ENCODE measurements at regions not wholly inside any gene's neighbourhood (a gene's known extent, or its start where the extent isn't known, plus 50 kb on each side); places are given as distances from the start of the nearest gene placed in this dataset.

GRCh38 chr5:53343187-53343586, 137.2 kb upstream of the FST start:
- Histone ChIP-seq H3K4me1 (no peaks in the 10 kb centered on the region), H3K4me3 (no peak overlapping the region), H3K27ac (no peak overlapping the region), H3K9me3 (no peaks in the 10 kb centered on the region), H3K27me3 (no peaks in the 10 kb centered on the region), H3K36me3 (no peaks in the 10 kb centered on the region)
- TF ChIP-seq, protein P1, sequence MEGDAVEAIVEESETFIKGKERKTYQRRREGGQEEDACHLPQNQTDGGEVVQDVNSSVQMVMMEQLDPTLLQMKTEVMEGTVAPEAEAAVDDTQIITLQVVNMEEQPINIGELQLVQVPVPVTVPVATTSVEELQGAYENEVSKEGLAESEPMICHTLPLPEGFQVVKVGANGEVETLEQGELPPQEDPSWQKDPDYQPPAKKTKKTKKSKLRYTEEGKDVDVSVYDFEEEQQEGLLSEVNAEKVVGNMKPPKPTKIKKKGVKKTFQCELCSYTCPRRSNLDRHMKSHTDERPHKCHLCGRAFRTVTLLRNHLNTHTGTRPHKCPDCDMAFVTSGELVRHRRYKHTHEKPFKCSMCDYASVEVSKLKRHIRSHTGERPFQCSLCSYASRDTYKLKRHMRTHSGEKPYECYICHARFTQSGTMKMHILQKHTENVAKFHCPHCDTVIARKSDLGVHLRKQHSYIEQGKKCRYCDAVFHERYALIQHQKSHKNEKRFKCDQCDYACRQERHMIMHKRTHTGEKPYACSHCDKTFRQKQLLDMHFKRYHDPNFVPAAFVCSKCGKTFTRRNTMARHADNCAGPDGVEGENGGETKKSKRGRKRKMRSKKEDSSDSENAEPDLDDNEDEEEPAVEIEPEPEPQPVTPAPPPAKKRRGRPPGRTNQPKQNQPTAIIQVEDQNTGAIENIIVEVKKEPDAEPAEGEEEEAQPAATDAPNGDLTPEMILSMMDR (IDR thresholded peaks at IDR 0.05): no peak
- ATAC-seq: no peak
- DNase-seq: no peak
- intact Hi-C loops (cut with DNase I): no loop called here

DNA sequence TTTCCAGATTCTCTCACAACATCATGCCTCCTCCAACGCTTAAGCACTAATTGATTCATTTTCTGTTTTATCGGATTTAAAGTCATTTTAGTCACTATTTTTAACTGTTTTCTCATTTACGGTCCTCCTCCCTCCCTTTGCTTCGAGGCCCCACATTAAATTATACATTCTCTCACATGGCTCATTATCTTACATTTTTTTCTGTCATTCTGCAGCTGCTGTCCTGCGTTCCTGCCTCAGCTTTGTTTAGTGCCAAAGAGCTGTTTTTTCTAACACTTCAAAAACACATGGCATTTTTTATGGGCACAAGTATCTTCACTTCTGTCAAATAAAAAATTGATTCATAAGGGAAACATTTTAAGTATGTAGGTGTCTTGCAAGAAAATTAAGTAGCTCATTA, 130.1 kb upstream of the FST start:
- no peak overlapping the region for H3K27ac ChIP-seq
- intact Hi-C loops (cut with DNase I): no loop called here
- H3K4me3 ChIP-seq: no peak overlapping the region
- H3K4me1 ChIP-seq: peaks cover 3% of the 10 kb centered on the region
- DNase-seq: no peak
- no peaks in the 10 kb centered on the region for H3K9me3 ChIP-seq
- no peaks in the 10 kb centered on the region for H3K27me3 ChIP-seq
- TF ChIP-seq, protein P1 (IDR thresholded peaks at IDR 0.05): no peak
- no peak for ATAC-seq
- no peaks in the 10 kb centered on the region for H3K36me3 ChIP-seq

DNA sequence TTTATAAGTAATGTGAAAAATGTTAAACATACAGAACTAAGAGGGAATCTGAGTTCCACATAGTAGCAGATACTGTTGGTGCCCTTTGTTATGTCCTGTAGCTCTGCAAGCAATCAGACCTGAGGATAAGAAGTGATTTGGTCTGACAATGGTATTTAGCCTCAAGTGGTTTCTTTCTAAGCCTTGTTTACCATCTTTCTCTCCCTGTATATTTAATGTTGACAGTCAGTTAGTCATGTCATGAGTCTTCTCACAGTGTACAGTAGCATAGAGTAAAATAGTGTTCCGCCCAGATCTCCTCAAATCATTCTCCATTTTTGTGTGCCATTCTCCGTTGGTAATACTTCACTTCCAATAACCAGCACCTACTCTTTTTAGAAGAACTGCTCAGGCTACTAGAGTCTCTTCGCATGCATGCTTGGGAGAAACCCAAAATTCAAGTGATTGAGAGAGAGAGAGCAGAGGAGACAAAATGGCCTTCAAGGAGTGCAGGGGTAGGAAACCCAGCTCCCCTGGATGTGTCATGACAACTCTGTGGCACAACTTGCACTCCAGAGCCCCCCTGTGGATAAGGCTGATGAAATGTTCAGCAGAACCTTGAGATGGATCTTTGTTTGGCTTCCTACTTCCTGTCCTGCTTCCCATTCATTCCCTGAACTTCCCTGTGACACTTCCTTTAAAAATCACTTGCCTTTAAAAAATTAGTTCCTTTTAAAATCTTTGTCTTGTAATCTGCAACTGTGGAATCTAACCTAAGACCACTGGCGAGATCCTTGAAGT, 129.2 kb upstream of the FST start:
- no peak overlapping the region for H3K4me3 ChIP-seq
- intact Hi-C loops (cut with DNase I): no loop called here
- no peak overlapping the region for H3K27ac ChIP-seq
- DNase-seq (no peak), ATAC-seq (no peak)
- TF ChIP-seq, protein P1 (IDR thresholded peaks at IDR 0.05): no peak
- H3K27me3 ChIP-seq: no peaks in the 10 kb centered on the region
- H3K9me3 ChIP-seq: no peaks in the 10 kb centered on the region
- no peaks in the 10 kb centered on the region for H3K36me3 ChIP-seq
- H3K4me1 ChIP-seq: peaks cover 3% of the 10 kb centered on the region

DNA sequence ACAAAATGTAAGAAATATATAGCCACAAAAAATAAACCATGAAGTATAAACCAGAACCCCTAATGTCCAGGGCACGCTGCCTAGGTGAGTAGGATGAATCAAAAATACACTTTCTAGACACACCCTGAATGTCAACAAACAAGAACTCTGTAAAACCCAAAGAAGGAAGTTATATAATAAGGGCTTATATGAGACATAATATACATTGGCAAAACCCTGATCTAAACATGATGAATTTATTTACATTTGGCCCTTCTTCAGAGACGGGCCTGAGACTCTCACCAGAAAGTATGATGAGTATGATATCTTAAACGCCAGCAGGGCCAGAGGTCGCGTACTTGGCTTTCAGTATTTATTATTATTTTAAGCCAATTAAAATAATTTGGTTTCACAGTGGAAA, 125.1 kb upstream of the FST start:
- no peak overlapping the region for H3K27ac ChIP-seq
- H3K4me1 ChIP-seq: peaks cover 3% of the 10 kb centered on the region
- ATAC-seq: no peak
- TF ChIP-seq, protein P1 (IDR thresholded peaks at IDR 0.05): no peak
- no peak overlapping the region for H3K4me3 ChIP-seq
- no peaks in the 10 kb centered on the region for H3K36me3 ChIP-seq
- intact Hi-C loops (cut with DNase I): no loop called here
- no peaks in the 10 kb centered on the region for H3K27me3 ChIP-seq
- no peaks in the 10 kb centered on the region for H3K9me3 ChIP-seq
- no peak for DNase-seq

GRCh38 chr5:53355931-53356330, 124.5 kb upstream of the FST start:
- DNase-seq (no peak), ATAC-seq (no peak)
- intact Hi-C loops (cut with DNase I): no loop called here
- TF ChIP-seq, protein P1 (IDR thresholded peaks at IDR 0.05): no peak
- H3K27me3 ChIP-seq: no peaks in the 10 kb centered on the region
- H3K27ac ChIP-seq: no peak overlapping the region
- no peaks in the 10 kb centered on the region for H3K36me3 ChIP-seq
- H3K4me3 ChIP-seq: no peak overlapping the region
- H3K4me1 ChIP-seq: peaks cover 1% of the 10 kb centered on the region
- no peaks in the 10 kb centered on the region for H3K9me3 ChIP-seq

DNA sequence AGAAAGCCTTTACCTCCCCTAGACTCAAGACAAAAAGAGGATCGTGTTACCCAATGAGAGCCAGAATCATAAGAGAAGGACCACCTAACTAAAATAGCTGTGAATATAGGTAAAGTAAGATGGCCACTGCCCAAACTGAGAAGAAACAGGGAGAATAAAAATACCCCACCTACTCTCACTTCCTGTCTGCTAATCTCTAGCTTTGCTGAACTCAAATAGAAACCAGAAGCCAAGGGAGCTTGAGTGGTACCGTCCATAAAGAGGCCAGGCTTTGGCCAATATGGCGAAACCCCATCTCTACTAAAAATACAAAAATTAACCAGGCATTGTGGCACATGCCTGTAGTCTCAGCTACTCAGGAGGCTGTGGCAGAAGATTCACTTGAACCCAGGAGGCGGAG, 123.0 kb upstream of the FST start:
- Histone ChIP-seq H3K27me3 (no peaks in the 10 kb centered on the region), H3K4me1 (no peaks in the 10 kb centered on the region), H3K4me3 (no peak overlapping the region), H3K9me3 (no peaks in the 10 kb centered on the region), H3K27ac (no peak overlapping the region), H3K36me3 (no peaks in the 10 kb centered on the region)
- ATAC-seq: no peak
- DNase-seq: no peak
- intact Hi-C loops (cut with DNase I): no loop called here
- TF ChIP-seq, protein P1 (IDR thresholded peaks at IDR 0.05): no peak
